Hypothalamus (tissue), 51 donors: ENCODE measurements at regions not wholly inside any gene's neighbourhood (a gene's known extent, or its start where the extent isn't known, plus 50 kb on each side); places are given as distances from the start of the nearest gene placed in this dataset.
A peak's percentile ranks its signal among the peaks of the same experiment; 100 is the strongest.
"Not testable (repeated sequence)": the region's sequence is repeated elsewhere in the genome, so short reads cannot be mapped to it uniquely, and the experiment has no call there.

Source experiments
- DNase-seq, 51 donors: peaks; one replicate each; lab custom pipeline; 2025; lab: John Stamatoyannopoulos, UW

DNA sequence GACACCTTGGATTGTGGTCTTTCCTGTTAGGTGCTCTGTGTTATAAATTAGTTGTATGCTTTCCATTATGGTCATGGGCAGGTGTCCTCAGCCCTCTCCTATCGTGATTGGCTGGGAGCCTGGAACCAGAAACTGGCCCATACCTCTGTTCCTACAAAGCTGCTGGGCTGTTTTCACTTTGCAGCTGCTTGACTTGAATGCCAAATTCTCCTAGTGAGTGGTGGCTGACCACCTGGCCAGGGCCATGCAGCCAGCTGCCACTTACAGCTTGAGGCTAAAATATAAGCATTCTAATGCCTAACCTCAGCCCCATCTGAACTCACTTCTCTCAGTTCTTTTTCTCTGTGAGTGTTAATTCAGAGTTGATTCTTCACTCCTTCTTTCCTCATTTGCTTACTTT lies 239.3 kb upstream of the GBE1 start:
- peak in 6 of 51 donors; percentile 2 to 6 (median 4) for DNase-seq

DNA sequence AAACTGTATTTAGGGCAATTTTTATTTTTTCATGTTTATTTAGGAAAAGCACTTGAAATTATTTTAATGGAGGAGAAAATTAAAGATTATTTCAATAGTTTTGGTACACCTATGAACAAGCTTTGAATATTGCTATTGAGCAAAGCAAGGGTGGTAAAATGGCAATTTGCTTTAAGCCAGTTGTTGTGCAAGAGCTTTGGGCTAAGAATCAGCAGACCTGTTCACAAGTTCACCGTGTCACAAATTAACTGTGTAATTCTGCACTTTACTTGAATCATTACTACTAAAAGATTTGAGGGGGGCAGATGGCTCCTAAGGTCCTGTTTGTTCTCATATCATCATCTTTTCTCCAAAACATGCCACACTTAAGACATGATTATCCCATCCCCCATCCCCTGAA lies 238.9 kb upstream of the GBE1 start:
- no peak for DNase-seq

DNA sequence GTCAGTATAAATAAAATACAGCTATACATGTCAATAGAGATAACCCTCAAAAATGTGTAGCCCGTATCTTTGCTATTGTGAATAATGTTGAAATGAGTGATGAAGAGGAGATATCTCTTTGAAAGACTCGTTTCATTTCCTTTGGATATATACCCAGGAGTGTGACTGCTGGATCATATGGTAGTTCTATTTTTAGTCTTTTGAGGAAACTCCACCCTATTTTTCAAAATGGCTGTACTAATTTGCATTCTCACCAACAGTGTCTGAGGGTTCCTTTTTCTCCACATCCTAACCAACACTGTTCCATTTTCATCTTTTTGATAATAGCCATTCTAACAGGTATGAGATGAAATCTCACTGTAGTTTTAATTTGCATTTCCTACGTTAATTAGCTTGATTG lies 237.5 kb upstream of the GBE1 start:
- DNase-seq = no peak

DNA sequence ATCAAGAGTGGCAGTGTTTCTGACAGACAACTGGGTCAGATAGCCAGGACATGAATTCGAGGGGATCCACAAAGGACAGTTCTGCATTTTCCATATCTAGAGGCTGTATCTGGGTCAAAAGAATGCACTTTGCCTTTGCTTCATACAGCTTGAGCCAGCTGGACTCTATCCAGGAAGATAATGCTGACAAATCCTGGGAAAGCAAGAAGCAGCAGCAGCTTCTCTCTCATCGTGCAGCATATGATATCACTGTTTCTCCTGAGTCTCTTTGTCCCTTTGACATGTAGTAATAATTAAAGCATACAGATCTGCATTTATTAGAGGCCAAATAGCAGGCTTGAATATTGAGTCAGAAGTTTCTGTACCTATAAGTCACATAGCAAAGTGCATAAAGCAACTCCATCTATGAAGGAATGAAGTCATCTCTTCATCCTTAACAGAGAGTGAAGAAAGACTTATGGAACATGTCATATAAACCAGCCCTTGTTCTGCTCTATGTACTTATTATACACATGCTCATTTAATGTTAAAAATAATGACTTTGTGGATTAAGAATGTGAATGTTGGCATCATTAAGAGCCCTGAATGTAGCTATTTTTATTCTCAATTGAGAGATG lies 236.8 kb upstream of the GBE1 start:
- DNase-seq = no peak

DNA sequence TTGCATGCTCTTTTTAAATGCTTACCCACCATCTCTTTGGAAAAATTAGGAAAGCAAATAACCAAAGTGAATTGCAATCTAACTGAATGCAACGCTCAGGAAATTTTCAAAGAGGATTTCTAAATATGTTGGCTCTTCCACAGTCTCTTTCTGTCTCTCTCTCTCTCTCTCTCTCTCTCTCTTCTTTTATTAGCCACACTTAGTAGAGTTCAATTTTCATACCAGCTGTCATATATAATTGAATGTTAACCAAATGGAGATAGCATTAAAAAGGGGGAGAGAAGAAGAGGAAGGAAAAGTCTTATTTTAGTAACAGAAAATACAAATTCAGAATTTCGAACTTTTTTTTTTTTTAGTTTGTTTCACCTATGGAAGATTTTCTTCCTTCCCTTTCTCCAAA lies 235.9 kb upstream of the GBE1 start:
- DNase-seq = no peak

DNA sequence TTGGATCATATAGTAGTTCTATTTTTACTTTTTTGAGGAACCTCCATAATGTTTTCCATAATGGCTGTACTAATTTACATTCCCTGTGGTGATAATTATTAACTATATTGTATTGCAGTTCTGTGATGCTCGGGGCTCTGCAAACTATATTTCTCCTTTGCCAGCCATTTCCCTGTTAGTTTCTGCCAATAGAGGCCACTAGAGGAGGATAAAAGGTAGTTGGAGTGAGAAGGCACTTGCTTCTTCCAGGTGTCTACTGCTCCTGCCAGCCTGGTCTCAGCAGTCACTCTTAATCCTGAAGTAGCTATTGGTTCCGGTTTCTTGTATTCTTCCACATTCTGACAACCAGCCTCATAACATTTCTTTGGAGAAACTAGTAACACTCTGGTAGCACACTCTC lies 233.9 kb upstream of the GBE1 start:
- DNase-seq = no peak

DNA sequence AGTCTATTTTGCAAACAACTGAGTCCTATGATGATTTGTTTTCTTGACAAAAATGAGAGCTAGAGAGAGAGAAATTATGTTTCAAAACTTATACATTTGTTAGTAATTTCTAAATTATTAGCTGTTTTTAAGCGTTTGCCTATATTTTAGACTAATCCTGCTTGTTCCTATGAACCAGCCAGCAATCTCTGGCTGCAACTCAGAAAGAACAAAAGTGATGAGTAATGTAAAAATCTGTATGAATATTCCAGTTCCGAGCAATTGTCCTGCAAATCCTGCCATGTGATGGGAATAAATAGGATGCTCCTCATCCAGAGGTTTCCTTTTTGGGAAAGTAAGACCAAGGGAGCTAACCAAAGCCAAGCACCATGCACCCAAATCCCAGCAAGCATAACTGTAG lies 228.3 kb upstream of the GBE1 start:
- no peak for DNase-seq

DNA sequence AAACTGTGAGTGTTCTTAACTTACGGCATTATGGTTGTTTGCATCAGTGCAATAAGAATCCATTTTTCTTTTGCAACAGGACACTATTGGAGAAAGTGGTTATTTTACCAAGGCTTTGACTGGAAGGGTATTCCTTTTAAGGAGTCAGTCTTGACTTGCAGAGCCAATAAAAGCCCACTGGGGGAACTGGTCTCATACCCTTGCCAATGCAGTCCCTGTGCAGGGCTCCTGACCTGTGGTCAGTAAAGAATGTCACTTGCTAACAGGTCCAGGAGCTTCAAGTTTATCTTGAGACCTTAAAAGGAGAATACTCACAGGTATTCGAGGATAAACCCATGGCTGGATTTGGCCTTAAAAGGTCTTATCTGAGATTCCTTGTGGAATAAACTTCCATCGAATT lies 227.8 kb upstream of the GBE1 start:
- DNase-seq = no peak

DNA sequence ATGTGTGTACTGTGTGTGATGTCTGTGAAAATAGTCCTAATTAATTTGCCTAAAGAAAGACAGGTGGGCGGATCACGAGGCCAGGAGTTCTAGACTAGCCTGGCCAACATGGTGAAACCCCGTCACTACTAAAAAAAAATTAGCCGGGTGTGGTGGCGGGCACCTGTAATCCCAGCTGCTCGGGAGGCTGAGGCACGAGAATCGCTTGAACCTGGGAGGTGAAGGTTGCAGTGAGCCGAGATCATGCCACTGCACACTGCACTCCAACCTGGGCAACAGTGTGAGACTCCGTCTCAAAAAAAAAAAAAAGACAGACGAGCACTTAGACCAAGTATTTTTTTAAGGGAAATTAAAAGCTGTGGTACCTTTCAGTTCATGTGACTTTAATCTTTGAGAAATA lies 226.0 kb upstream of the GBE1 start:
- DNase-seq = not testable (repeated sequence)

DNA sequence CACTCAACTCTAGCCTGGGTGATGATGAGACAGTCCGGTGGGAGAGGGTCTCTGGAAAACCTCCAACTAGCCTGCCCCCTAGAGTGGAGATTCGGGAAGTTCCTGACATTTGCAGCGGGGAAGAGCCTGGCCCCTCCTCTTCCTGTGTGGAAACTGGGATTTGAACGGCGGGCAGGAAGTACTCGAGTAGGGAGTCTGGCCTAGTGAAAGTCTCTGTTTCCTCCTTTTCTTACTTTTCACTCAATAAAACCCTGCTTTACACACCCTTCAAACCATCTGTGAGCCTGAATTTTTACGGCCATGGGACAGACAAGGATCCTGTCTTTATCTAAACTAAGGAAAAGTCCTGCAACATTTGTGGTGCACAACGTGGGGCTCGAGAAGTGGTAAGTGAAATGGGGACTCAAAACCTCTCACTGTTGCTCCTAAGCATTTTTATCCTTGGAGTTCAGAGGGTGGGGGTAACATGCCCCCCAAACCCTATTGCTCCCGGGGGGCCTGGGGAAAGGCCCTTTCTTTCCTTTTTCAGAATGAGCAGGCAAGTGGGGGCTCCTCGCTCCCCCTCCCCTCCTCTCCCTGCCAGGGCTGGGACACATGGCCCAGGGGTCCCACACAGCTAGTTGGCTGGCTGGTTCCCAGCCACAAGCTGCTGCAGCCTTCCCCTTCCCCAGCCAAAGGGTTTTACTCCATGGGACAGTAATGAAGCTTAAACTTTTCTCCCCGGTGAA lies 224.7 kb upstream of the GBE1 start:
- no peak for DNase-seq

DNA sequence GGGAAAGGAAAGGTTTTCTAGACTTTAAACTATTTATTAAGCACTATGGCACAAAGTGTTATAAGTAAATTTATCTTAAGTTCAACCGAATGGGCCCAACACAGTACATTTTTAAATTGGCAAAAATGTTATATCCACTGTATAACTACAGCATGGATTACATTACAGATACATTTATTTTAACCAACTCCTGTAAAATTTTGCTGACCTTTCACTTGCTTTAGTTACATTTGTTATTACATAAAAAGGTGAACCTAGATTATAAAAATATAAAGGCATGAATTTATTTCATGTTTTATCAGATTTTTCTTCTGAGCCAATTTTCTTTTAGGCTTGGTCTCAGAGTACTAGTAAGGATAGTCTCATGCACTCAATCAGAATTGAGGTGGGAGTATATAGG lies 221.9 kb upstream of the GBE1 start:
- DNase-seq = no peak

DNA sequence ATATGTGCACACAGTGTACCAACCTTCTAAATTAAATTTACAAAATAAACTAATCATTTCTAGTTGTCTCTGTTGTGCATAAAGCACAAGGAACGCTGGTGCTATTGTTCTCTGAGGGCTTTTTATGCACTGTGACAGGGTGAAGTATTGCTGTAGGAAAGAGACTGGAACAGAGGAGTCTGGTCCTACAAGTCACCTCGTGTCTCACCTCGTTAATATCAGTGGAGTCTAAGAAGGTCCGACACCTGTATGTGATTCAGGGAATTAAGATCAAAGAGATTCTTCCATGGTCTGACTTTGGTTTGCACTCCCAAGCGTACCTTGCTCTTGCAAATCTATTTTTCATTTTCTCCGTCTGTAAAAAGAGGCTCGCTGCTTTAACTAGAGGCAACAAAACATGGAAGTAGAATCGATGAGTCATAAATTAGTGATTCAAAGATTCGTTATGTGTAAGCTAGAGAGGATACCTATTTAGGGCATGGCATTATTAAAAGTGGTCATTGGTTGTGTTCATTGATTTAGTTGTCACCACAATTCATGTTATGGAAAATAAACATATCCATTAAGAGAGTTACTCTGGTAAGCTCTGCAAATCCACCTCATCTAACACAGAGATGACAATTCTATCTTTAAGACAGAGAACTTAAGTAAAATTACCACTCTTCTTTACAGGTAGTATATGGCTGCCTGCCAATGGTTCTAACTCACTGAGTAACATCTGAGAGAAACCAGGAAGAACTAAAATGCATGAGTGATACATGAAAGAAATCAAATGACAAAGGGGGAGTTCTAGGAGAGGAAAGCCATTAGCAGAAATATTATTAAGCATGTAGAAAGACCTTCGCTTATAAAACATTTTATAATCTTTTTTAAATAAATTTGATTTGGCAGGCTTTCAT lies 219.4 kb upstream of the GBE1 start:
- DNase-seq = no peak

DNA sequence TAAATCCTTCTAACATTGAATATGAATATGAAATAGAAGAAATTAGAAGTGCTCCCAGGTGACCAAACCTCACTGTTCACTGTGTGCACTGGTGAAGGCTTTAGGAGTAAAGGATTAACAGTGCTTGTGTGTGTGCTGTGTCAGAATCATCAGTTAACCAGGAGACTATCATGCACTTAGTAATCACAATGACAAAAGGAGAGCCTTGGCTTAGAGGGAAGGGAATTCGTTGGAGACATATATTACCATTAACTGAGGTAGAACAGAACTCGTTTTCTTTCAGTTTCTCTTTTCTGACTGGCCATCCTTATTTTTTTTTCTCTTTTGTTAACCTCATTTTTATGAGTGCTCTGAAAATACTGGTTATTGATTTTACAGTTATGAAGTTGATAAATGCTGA lies 213.3 kb upstream of the GBE1 start:
- DNase-seq = no peak

DNA sequence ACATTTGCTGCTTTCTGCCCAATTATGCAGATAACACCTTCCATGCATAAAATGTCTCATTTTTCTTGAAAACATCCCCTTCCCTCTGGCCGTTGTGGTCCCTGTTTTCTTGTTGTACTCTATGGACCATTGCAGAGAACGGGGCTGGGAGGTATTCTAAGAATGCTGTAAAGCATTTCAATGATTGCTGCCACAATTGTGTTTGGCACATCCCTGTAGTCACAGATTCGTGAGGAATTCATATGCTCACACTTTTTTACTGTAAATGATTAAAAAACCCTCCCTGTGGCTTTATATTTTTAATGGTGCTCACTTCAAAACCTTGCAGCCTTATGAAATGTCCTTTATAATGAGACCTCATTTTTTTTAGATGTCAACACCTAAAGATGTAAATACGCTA lies 207.2 kb upstream of the GBE1 start:
- no peak for DNase-seq

DNA sequence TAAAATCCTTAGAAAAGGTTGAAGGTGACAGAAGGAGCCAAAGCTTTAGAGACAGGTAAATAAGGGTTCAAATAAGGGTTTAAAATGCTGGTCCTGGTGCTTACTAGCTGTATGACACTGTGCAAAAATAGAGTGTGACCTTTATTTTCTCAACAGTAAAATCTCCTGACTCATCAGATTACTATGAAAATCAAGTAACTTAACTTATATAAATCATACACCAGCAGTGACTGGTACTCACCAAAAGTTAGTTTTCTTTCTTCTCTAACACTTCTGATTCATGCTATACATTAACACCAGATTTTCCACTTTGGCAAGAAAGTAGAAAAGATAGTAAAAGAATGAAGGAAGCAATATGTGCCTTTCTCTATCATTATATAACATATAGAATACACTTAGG lies 205.9 kb upstream of the GBE1 start:
- no peak for DNase-seq

DNA sequence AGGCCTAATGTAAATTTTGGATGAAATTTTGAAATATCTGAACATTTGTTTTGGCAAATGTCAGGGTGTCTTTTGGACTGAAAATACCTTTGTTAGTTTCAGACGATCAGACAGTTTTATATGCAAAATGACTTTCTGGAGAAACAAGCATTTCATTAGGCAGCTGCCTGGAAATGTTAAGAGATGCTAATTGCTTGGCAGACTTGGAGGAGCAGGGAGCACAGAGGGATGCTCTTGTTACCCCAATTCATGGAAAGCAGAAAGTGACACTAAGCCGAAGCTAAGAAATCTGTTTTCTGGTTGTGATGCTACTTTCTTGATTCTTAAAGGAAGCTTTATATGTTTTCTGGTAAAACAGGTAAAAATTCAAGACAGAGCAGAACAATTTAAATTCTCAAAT lies 204.3 kb upstream of the GBE1 start:
- DNase-seq = no peak

DNA sequence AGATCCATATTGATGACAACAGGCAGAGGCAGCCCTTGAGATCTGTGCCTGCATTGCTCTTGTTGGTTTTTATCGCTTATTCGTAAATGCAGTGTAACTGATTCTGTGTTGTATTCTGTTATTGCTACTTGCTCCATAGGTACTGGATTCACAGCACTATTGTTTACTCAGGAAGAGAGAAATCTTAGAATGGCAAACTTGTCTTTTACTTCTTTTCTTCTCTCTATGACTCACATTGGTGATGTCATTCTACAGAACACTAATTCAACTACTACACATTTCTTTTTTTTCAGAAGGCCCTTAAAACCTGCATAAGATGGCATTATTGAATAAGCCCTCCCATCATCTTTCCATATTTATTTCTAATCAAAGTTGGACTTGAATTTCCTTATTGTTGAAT lies 201.0 kb upstream of the GBE1 start:
- no peak for DNase-seq

DNA sequence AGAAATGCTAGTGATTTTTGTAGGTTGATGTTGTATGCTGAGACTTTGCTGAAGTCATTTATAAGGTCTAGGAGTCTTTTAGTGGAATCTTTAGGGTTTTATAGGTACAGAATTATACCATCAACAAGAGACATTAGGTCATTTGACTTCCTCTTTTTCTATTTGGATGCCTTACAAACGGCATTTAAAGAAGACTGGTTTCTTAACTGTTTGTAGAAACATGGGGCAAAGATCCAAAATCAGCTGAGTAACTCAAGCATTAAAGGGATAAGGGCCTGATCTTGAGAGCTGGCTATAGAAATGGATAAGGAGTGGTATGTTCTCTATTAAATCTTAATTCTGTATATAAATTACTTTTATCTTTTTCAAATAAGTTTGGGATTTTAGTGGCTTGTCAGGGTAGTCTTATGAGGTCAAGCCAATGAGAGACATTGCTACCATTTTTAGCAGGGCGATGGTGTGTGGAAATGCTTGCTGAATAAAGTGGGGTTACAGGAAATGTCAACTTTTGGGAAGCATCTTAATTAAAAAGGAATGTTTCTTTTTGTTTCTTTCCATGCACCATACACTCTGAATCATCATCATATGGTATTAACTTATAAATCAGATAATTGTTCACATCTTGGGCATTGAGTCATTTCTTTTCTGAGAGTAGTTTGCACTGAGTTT lies 197.7 kb upstream of the GBE1 start:
- DNase-seq = no peak

DNA sequence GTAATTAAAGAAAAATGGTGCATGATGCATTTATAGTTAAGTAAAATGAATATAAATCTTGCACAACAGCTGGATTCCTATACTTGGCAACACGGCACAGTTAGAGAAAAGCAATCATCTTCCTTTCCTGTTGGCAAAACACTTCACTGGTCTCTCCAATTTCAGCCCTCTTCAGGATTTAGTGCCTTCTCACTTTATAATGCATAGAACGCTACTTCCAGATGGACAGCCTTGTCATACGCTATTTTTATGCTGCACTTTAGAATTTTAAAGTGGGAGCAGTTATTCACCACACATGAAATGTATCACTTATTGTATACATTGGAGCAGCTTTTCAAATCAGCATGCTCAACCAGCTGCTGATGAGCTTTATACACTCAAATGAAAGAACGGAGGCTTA lies 194.4 kb upstream of the GBE1 start:
- DNase-seq = no peak

DNA sequence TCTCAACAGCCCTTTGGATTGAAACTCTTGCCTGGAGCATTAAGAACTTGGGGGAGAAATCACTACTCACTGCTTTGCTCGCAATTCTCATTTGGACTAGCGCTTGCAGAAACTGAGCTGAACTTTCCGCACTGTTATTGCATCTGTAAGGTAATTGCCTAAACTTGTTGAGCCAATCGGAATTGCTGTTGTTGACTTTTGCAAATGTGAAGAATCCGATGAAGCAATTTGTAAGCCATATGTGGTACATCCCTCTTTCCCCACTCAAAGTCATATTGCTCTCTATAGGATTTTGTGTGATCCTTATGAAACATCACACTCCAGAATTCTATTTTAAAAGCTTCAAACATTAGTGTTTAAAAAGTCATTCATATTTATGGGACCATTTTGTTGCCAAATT lies 191.7 kb upstream of the GBE1 start:
- no peak for DNase-seq

DNA sequence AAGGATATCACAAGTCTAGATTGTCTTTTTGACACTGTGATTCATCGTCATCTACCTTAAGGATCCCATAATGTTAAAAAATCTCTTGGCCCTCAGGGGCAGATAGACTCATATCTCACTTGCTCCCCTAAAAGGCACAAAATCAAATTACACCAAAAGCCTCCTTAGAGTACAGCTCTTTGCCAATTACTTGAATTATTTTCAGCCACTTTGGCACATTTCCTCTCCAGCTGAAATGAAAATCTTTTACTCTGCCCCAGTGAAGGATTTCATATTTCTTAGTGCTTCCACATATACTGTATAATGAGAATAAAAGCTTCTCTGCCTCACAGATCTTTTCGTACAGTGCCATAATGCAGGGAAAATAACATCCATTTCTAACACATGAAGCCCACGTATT lies 190.7 kb upstream of the GBE1 start:
- DNase-seq = no peak
